Naive B cell (primary cell): ENCODE measurements at regions not wholly inside any gene's neighbourhood (a gene's known extent, or its start where the extent isn't known, plus 50 kb on each side); places are given as distances from the start of the nearest gene placed in this dataset.
A peak's percentile ranks its signal among the peaks of the same experiment; 100 is the strongest.

Source experiments
- ATAC-seq, 2 donors: fragments of 150-1000 bp; cut with Tn5 transposase; 2 replicates each; pipeline ENCODE4 v1.10.0; 2021; ENCODE audit warnings: low read depth in 2 of 2, mild to moderate bottlenecking in 2 of 2, moderate library complexity in 2 of 2
- DNase-seq: peaks from one replicate; pipeline ENCODE4 v3.0.0; 2022
- H3K27ac Mint-ChIP-seq, 6 donors: one replicate each; pipeline ENCODE4 v1.8.0; 2020 to 2022; ENCODE audit warnings: mild to moderate bottlenecking in 6 of 6, mixed read lengths in 6 of 6, moderate library complexity in 5 of 6, inconsistent platforms in 2 of 6
- H3K27me3 Mint-ChIP-seq, 3 donors: one replicate each; pipeline ENCODE4 v1.8.0; 2021 to 2022; ENCODE audit warnings: mixed read lengths in 3 of 3, mild to moderate bottlenecking in 1 of 3
- H3K36me3 Mint-ChIP-seq, 2 donors: one replicate each; pipeline ENCODE4 v1.8.0; 2020 to 2022; ENCODE audit warnings: mixed read lengths in 2 of 2, inconsistent platforms in 1 of 2, mild to moderate bottlenecking in 1 of 2
- H3K4me1 Mint-ChIP-seq, 3 donors: one replicate each; pipeline ENCODE4 v1.8.0; 2020 to 2022; ENCODE audit warnings: mixed read lengths in 3 of 3, inconsistent platforms in 1 of 3, mild to moderate bottlenecking in 1 of 3, moderate library complexity in 1 of 3
- H3K4me3 Mint-ChIP-seq, 8 donors: one replicate each; pipeline ENCODE4 v1.8.0; 2020 to 2022; ENCODE audit warnings: mild to moderate bottlenecking in 8 of 8, mixed read lengths in 8 of 8, moderate library complexity in 8 of 8, inconsistent platforms in 2 of 8
- H3K9me3 Mint-ChIP-seq, 7 donors: one replicate each; pipeline ENCODE4 v1.8.0; 2020 to 2022; ENCODE audit warnings: mixed read lengths in 7 of 7, mild to moderate bottlenecking in 5 of 7, inconsistent platforms in 2 of 7, moderate library complexity in 1 of 7

- Mint-ChIP-seq H3K27me3 (no peaks in the 10 kb centered on the region), H3K36me3 (no peaks in the 10 kb centered on the region), H3K27ac (no peak overlapping the region), H3K4me1 (no peaks in the 10 kb centered on the region), H3K4me3 (no peak overlapping the region), H3K9me3 (peaks cover 0 to 8% (median 5%) of the 10 kb centered on the region in 7 donors)
- DNase-seq (no peak), ATAC-seq (no peak)
These were observed 217.4 kb downstream of the MANEA start for GRCh38 chr6:95794749-95795148.

DNA sequence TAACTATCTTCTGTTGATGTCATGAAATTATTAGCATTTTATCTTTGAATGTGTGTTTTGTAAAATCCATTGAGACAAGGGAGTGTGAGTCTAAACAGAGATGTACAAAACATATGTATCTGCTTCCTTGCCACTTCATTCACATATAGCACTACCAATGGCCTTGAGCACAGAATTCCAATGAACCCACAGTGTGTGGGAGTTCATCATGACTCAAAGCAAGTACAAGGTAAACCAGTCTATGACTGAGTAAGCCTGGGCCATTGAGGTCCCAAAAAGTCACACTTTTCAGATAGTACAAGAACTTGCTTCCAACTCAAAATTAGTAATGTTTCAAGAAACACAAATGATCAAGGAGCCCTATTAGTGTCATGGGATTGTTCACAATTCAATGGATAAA is 218.6 kb downstream of the MANEA start:
- Mint-ChIP-seq H3K27ac (no peak overlapping the region), H3K9me3 (peaks cover 0 to 8% (median 5%) of the 10 kb centered on the region in 7 donors), H3K4me3 (no peak overlapping the region), H3K4me1 (no peaks in the 10 kb centered on the region), H3K36me3 (no peaks in the 10 kb centered on the region), H3K27me3 (no peaks in the 10 kb centered on the region)
- DNase-seq (no peak), ATAC-seq (no peak)

DNA sequence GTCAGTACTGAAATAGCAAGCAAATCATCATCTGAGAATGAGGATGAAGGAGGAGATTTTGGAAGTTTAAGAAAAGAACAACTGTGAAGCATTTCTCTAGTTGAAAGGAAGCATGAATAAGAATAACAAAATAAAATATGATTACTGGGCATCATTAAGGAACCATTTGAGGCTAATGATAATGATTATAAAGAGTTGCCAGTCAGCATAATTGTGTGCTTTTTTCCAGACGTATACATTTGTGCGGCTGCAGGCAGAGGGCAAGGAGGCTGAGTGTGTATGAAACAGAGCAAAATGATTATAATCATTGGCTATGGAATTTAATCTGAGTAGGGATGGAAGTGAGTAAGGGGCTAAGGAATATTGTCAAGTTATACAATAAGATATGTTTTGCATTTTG is 218.7 kb upstream of the FUT9 start:
- no peaks in the 10 kb centered on the region for H3K36me3 Mint-ChIP-seq
- no peaks in the 10 kb centered on the region for H3K4me1 Mint-ChIP-seq
- no peak for ATAC-seq
- no peaks in the 10 kb centered on the region for H3K27me3 Mint-ChIP-seq
- no peak overlapping the region for H3K27ac Mint-ChIP-seq
- DNase-seq = no peak
- no peak overlapping the region for H3K4me3 Mint-ChIP-seq
- H3K9me3 Mint-ChIP-seq = peaks cover 0 to 9% (median 5%) of the 10 kb centered on the region in 7 donors

DNA sequence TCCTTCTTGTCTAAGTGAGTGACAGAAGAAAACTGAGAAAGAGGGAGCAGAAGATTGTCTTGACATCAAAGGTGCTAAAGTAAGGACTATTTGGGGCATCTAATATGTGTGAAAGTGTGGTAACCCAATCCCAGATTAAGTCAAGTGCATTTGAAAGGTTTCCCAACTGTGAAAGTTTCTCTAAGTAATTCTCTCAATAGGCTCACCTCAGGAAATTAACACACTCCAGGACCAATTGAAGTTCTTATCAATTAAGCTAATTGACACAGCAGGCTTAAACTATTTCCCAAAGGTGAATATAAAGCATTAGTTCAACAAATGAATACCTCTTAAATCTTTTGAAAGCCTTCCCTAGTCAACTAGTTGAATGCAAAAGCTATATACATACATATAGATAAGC is 212.8 kb upstream of the FUT9 start:
- H3K36me3 Mint-ChIP-seq = no peaks in the 10 kb centered on the region
- no peak for ATAC-seq
- no peak for DNase-seq
- H3K27ac Mint-ChIP-seq = no peak overlapping the region
- H3K4me1 Mint-ChIP-seq = no peaks in the 10 kb centered on the region
- H3K9me3 Mint-ChIP-seq = peaks cover 0 to 3% (median 0%) of the 10 kb centered on the region in 7 donors
- H3K27me3 Mint-ChIP-seq = no peaks in the 10 kb centered on the region
- H3K4me3 Mint-ChIP-seq = no peak overlapping the region

GRCh38 chr6:95803889-95804288 is 211.9 kb upstream of the FUT9 start:
- H3K9me3 Mint-ChIP-seq = peaks cover 0 to 3% (median 0%) of the 10 kb centered on the region in 7 donors
- no peaks in the 10 kb centered on the region for H3K36me3 Mint-ChIP-seq
- no peak overlapping the region for H3K4me3 Mint-ChIP-seq
- DNase-seq = no peak
- H3K4me1 Mint-ChIP-seq = no peaks in the 10 kb centered on the region
- H3K27ac Mint-ChIP-seq = no peak overlapping the region
- no peaks in the 10 kb centered on the region for H3K27me3 Mint-ChIP-seq
- no peak for ATAC-seq

GRCh38 chr6:95804847-95805541 is 210.8 kb upstream of the FUT9 start:
- ATAC-seq (no peak), DNase-seq (no peak)
- Mint-ChIP-seq H3K9me3 (peaks cover 0 to 3% (median 0%) of the 10 kb centered on the region in 7 donors), H3K36me3 (no peaks in the 10 kb centered on the region), H3K27me3 (no peaks in the 10 kb centered on the region), H3K4me1 (no peaks in the 10 kb centered on the region), H3K4me3 (no peak overlapping the region), H3K27ac (no peak overlapping the region)

GRCh38 chr6:95805699-95806098 is 210.1 kb upstream of the FUT9 start:
- H3K4me1 Mint-ChIP-seq = no peaks in the 10 kb centered on the region
- no peaks in the 10 kb centered on the region for H3K36me3 Mint-ChIP-seq
- ATAC-seq (no peak), DNase-seq (no peak)
- H3K27ac Mint-ChIP-seq = no peak overlapping the region
- H3K27me3 Mint-ChIP-seq = no peaks in the 10 kb centered on the region
- H3K4me3 Mint-ChIP-seq = no peak overlapping the region
- H3K9me3 Mint-ChIP-seq = peaks cover 0 to 3% (median 0%) of the 10 kb centered on the region in 7 donors

- ATAC-seq = no peak
- Mint-ChIP-seq H3K36me3 (no peaks in the 10 kb centered on the region), H3K9me3 (peaks cover 0 to 2% (median 0%) of the 10 kb centered on the region in 7 donors), H3K27me3 (no peaks in the 10 kb centered on the region), H3K4me3 (no peak overlapping the region), H3K4me1 (no peaks in the 10 kb centered on the region), H3K27ac (no peak overlapping the region)
- DNase-seq = no peak
These were observed 200.3 kb upstream of the FUT9 start for GRCh38 chr6:95815389-95816056.

GRCh38 chr6:95819461-95819860 is 196.3 kb upstream of the FUT9 start:
- H3K9me3 Mint-ChIP-seq = peaks cover 0 to 14% (median 3%) of the 10 kb centered on the region in 7 donors
- no peaks in the 10 kb centered on the region for H3K4me1 Mint-ChIP-seq
- H3K27me3 Mint-ChIP-seq = no peaks in the 10 kb centered on the region
- ATAC-seq (no peak), DNase-seq (no peak)
- H3K36me3 Mint-ChIP-seq = no peaks in the 10 kb centered on the region
- H3K27ac Mint-ChIP-seq = no peak overlapping the region
- H3K4me3 Mint-ChIP-seq = no peak overlapping the region

DNA sequence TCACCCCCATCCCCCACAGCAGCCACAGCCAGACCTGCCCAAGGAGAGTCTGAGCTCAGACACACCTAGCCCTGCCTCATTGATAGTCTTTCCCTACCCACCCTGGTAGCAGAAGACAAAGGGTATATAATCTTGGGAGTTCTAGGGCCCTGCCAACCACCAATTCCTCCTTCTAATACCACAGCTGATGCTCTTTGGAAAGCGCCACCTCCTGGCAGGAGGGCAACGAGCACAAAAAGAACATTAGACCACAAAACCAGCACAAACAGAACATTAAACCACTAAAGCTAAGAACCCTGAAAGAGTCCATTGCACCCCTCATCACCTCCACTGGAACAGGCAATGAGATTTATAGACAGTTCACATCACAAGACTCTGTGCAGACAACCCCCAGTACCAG is 195.8 kb upstream of the FUT9 start:
- no peaks in the 10 kb centered on the region for H3K4me1 Mint-ChIP-seq
- H3K9me3 Mint-ChIP-seq = peaks cover 0 to 18% (median 4%) of the 10 kb centered on the region in 7 donors
- no peaks in the 10 kb centered on the region for H3K27me3 Mint-ChIP-seq
- ATAC-seq (no peak), DNase-seq (no peak)
- no peak overlapping the region for H3K27ac Mint-ChIP-seq
- H3K4me3 Mint-ChIP-seq = peak overlapping the region in 1 of 8 donors; percentile 42
- H3K36me3 Mint-ChIP-seq = no peaks in the 10 kb centered on the region

- no peaks in the 10 kb centered on the region for H3K4me1 Mint-ChIP-seq
- no peak for ATAC-seq
- H3K27me3 Mint-ChIP-seq = no peaks in the 10 kb centered on the region
- no peaks in the 10 kb centered on the region for H3K36me3 Mint-ChIP-seq
- peaks cover 0 to 11% (median 4%) of the 10 kb centered on the region in 7 donors for H3K9me3 Mint-ChIP-seq
- H3K27ac Mint-ChIP-seq = no peak overlapping the region
- no peak for DNase-seq
- no peak overlapping the region for H3K4me3 Mint-ChIP-seq
These were observed 184.8 kb upstream of the FUT9 start for GRCh38 chr6:95830859-95831557.

- ATAC-seq (no peak), DNase-seq (no peak)
- no peaks in the 10 kb centered on the region for H3K27me3 Mint-ChIP-seq
- no peak overlapping the region for H3K27ac Mint-ChIP-seq
- no peaks in the 10 kb centered on the region for H3K4me1 Mint-ChIP-seq
- no peaks in the 10 kb centered on the region for H3K36me3 Mint-ChIP-seq
- H3K4me3 Mint-ChIP-seq = no peak overlapping the region
- peaks cover 0 to 4% (median 0%) of the 10 kb centered on the region in 7 donors for H3K9me3 Mint-ChIP-seq
These were observed 177.9 kb upstream of the FUT9 start for GRCh38 chr6:95837890-95838289.

DNA sequence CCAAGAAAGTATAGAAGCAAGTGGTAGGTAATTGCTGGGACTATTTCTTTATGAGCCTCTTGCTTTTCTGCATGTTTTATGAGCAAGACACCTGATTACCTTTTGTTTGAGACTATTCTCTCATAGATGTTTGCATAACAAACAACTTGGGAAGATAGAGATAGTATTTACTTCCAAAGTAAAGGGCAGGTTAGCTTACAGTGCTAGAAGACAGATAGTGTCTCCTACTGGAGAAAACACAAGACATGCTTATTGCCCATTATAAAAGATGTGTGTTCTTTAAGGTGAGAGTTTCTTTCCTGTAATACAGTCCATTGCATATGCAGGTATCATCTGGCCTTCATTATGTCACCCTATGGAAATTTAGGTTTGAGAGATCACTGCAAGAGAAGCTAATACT is 174.2 kb upstream of the FUT9 start:
- no peak overlapping the region for H3K4me3 Mint-ChIP-seq
- no peaks in the 10 kb centered on the region for H3K36me3 Mint-ChIP-seq
- H3K9me3 Mint-ChIP-seq = no peaks in the 10 kb centered on the region
- H3K4me1 Mint-ChIP-seq = no peaks in the 10 kb centered on the region
- no peak overlapping the region for H3K27ac Mint-ChIP-seq
- no peaks in the 10 kb centered on the region for H3K27me3 Mint-ChIP-seq
- ATAC-seq (no peak), DNase-seq (no peak)

DNA sequence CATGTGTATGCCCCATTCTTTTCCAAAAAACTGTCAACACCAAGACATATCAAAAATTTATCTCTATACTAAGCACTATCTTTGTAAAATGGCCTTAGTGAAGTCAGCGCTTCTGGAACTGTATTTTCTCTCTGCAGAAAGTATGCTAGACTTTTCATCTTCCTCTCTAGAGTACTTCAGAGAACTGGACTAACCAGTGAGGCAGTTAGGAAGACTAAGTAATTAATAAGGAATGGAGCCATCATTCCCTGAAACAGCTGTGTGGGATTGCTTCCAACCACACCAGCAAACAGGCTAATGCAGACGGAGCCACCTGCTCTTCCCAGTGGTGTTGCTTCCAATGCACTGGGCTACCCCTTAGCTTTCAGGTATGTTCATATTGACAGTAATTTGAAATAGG is 169.1 kb upstream of the FUT9 start:
- H3K36me3 Mint-ChIP-seq = no peaks in the 10 kb centered on the region
- H3K4me3 Mint-ChIP-seq = no peak overlapping the region
- no peaks in the 10 kb centered on the region for H3K4me1 Mint-ChIP-seq
- ATAC-seq = no peak
- H3K9me3 Mint-ChIP-seq = peaks cover 0 to 3% (median 0%) of the 10 kb centered on the region in 7 donors
- no peak for DNase-seq
- H3K27ac Mint-ChIP-seq = no peak overlapping the region
- no peaks in the 10 kb centered on the region for H3K27me3 Mint-ChIP-seq
